ENCODE measurements at regions not wholly inside any gene's neighbourhood (a gene's known extent, or its start where the extent isn't known, plus 50 kb on each side); places are given as distances from the start of the nearest gene placed in this dataset.

DNA sequence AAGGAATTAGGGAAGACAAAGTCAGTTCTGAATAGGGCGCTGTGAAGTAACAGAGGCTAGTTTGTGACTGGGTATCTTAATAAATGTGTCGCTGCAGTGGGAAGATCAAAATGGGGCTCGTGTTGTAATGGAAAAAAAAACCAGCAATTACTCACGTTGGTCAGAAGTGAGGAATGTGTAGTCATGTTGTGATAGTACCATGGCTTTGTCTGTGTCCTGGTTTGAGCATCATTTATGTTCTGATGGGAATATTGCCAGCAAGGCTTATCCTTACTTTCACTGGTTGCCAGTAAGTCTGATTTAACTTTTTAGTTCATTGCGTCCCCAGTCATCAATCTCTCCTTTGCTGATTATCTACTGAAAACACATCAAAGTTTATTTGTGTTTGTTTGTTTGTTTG is 467.6 kb downstream of the NYAP2 start (continued):
- TF ChIP-seq REST (IDR thresholded peaks at IDR 0.05; ENCODE audit: unreplicated experiment) (no peak), JUNB (IDR thresholded peaks at IDR 0.05; ENCODE audit: unreplicated experiment) (no peak), ETS1 (IDR thresholded peaks at IDR 0.05) (no peak)

DNA sequence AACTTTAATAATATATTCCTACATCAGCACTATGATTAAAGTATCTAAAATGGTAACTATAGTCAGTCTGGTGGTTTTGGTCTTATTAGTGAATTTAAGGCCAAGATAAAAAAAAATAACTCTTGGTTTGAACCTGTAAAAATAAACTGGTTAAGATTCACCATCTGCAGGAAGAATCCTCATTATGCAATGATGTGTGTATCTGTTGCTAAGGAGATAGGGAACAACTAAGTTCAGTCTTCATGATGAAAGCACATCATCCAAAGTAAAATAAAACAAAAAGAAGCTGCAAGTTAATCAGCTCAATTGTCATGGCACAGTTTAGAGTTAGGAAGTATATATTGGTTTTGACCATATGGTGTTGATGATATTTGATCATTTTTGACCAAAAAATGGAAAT is 466.0 kb downstream of the NYAP2 start:
- Mint-ChIP-seq H3K27me3 (ENCODE audit: insufficient read depth, low read depth, poor library complexity) (no peaks in the 10 kb centered on the region), H3K36me3 (ENCODE audit: low read depth) (no peaks in the 10 kb centered on the region), H3K4me1 (no peaks in the 10 kb centered on the region), H3K9me3 (no peaks in the 10 kb centered on the region), H3K27ac (no peak overlapping the region), H3K4me3 (no peak overlapping the region)
- ATAC-seq (no peak), DNase-seq (ENCODE audit: low spot score) (no peak)
- Histone ChIP-seq H3K79me2 (replicated peaks; ENCODE audit: insufficient read depth) (no peaks in the 10 kb centered on the region), H2AFZ (no peak overlapping the region), H3K4me2 (no peak overlapping the region), H3K27ac (ENCODE audit: low read depth) (no peak overlapping the region), H3K4me1 (ENCODE audit: insufficient read depth) (no peaks in the 10 kb centered on the region), H3K9me2 (ENCODE audit: insufficient read depth) (peaks cover 12% of the 10 kb centered on the region), H4K20me1 (replicated peaks; ENCODE audit: insufficient read depth) (no peaks in the 10 kb centered on the region), H3K4me3 (no peak overlapping the region), H3K36me3 (ENCODE audit: insufficient read depth) (no peaks in the 10 kb centered on the region), H3K27me3 (ENCODE audit: insufficient read depth) (no peaks in the 10 kb centered on the region), H3F3A (replicated peaks; ENCODE audit: low read depth) (no peaks in the 10 kb centered on the region)
- TF ChIP-seq CREB1 (CRISPR knock-in tag; IDR thresholded peaks at IDR 0.05; ENCODE audit: low read depth) (no peak), ETS1 (IDR thresholded peaks at IDR 0.05) (no peak), REST (IDR thresholded peaks at IDR 0.05; ENCODE audit: unreplicated experiment) (no peak), EZH2 (IDR thresholded peaks at IDR 0.05; ENCODE audit: low read depth, unreplicated experiment) (no peak), STAT1 (IDR thresholded peaks at IDR 0.05; ENCODE audit: unreplicated experiment) (no peak), ZNF331 (CRISPR knock-in tag; IDR thresholded peaks at IDR 0.05; ENCODE audit: low read depth) (no peak), NANOG (IDR thresholded peaks at IDR 0.05; ENCODE audit: borderline replicate concordance) (no peak), JUNB (IDR thresholded peaks at IDR 0.05; ENCODE audit: unreplicated experiment) (no peak), ZNF114 (CRISPR knock-in tag; IDR thresholded peaks at IDR 0.05) (no peak), EZH2phosphoT487 (IDR thresholded peaks at IDR 0.05; ENCODE audit: unreplicated experiment) (no peak)
- TF ChIP-seq, protein P1, sequence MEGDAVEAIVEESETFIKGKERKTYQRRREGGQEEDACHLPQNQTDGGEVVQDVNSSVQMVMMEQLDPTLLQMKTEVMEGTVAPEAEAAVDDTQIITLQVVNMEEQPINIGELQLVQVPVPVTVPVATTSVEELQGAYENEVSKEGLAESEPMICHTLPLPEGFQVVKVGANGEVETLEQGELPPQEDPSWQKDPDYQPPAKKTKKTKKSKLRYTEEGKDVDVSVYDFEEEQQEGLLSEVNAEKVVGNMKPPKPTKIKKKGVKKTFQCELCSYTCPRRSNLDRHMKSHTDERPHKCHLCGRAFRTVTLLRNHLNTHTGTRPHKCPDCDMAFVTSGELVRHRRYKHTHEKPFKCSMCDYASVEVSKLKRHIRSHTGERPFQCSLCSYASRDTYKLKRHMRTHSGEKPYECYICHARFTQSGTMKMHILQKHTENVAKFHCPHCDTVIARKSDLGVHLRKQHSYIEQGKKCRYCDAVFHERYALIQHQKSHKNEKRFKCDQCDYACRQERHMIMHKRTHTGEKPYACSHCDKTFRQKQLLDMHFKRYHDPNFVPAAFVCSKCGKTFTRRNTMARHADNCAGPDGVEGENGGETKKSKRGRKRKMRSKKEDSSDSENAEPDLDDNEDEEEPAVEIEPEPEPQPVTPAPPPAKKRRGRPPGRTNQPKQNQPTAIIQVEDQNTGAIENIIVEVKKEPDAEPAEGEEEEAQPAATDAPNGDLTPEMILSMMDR (conservative IDR thresholded peaks at IDR 0.05; ENCODE audit: low read depth in 2 of 2), result no peak
